H1 (cell line): ENCODE measurements at regions not wholly inside any gene's neighbourhood (a gene's known extent, or its start where the extent isn't known, plus 50 kb on each side); places are given as distances from the start of the nearest gene placed in this dataset.
A peak's percentile ranks its signal among the peaks of the same experiment; 100 is the strongest.

ENCODE experiments used
- CTCF ChIA-PET: fragments of 300-600 bp; sonication (Branson Sonifier 250); formaldehyde crosslinking; loops from one replicate; lab custom pipeline; 2021; ENCODE audit not compliant: partially characterized antibody; lab: Charles Lee
- POLR2A ChIA-PET: fragments of 300-600 bp; sonication (Branson Sonifier 250); formaldehyde crosslinking; loops from one replicate; lab custom pipeline; 2021; ENCODE audit warnings: inconsistent platforms; ENCODE audit not compliant: partially characterized antibody; lab: Charles Lee
- DNase-seq, 2 experiments: peaks; one replicate each; pipeline versions ENCODE4 v3.0.0 to v3.0.0-alpha.2; 2010 to 2022; ENCODE audit warnings: low spot score in 2 of 2, low read depth in 1 of 2, mixed read lengths in 1 of 2
- FAIRE-seq: peaks from 2 replicates; lab custom pipeline; 2011; peaks lifted over from hg19 to GRCh38; lab: Jason Lieb, UNC
- H2AFZ ChIP-seq: 2 replicates; pipeline ENCODE4 v1.8.1; 2012; ENCODE audit warnings: low read length, inconsistent platforms
- H2AK5ac ChIP-seq: 2 replicates; pipeline ENCODE4 v1.6.1; 2013; ENCODE audit warnings: low read depth, low read length
- H2BK120ac ChIP-seq: replicated peaks from 2 replicates; pipeline ENCODE3; 2013; ENCODE audit warnings: low read depth, low read length, inconsistent platforms
- H2BK12ac ChIP-seq: 2 replicates; pipeline ENCODE4 v1.6.1; 2013; ENCODE audit warnings: low read depth, low read length
- H2BK15ac ChIP-seq: 2 replicates; pipeline ENCODE4 v1.6.1; 2013; ENCODE audit warnings: low read length
- H2BK20ac ChIP-seq: 2 replicates; pipeline ENCODE4 v1.6.1; 2013; ENCODE audit warnings: low read length
- H2BK5ac ChIP-seq: 2 replicates; pipeline ENCODE4 v1.6.1; 2013; ENCODE audit warnings: low read depth, low read length
- H3K14ac ChIP-seq: 2 replicates; pipeline ENCODE4 v1.6.1; 2013; ENCODE audit warnings: inconsistent platforms; ENCODE audit not compliant: insufficient read length
- H3K18ac ChIP-seq: 2 replicates; pipeline ENCODE4 v1.6.1; 2013; ENCODE audit warnings: low read length; ENCODE audit errors: extremely low read depth
- H3K23ac ChIP-seq: 2 replicates; pipeline ENCODE4 v1.6.1; 2013; ENCODE audit warnings: inconsistent platforms; ENCODE audit not compliant: insufficient read length
- H3K23me2 ChIP-seq: 2 replicates; pipeline ENCODE4 v1.6.1; 2013; ENCODE audit warnings: low read depth, low read length
- H3K27ac ChIP-seq: 2 replicates; pipeline ENCODE4 v1.6.1; 2011; ENCODE audit warnings: low read depth, low read length, inconsistent platforms
- H3K27me3 ChIP-seq, 4 experiments: replicated peaks in 1 of 4; 1 replicate in 1 of 4; 2 replicates in 3 of 4; pipeline versions ENCODE4 v1.6.1 to v1.8.1; 2011 to 2013; ENCODE audit warnings: low read length in 3 of 4, mild to moderate bottlenecking in 3 of 4, inconsistent platforms in 2 of 4, mixed read lengths in 2 of 4, moderate library complexity in 1 of 4; ENCODE audit not compliant: control insufficient read depth in 3 of 4, insufficient read depth in 3 of 4; ENCODE audit errors: extremely low read depth in 1 of 4
- H3K36me3 ChIP-seq, 4 experiments: 2 replicates each; pipeline versions ENCODE4 v1.6.1 to v1.8.1; 2011 to 2013; ENCODE audit warnings: mild to moderate bottlenecking in 4 of 4, low read length in 3 of 4, moderate library complexity in 2 of 4, control low read depth in 1 of 4, inconsistent platforms in 1 of 4; ENCODE audit not compliant: insufficient read depth in 4 of 4, control insufficient read depth in 2 of 4
- H3K4ac ChIP-seq: replicated peaks from 2 replicates; pipeline ENCODE3; 2013; ENCODE audit warnings: low read length, low read depth, mixed read lengths, inconsistent platforms; ENCODE audit not compliant: insufficient read length
- H3K4me1 ChIP-seq, 4 experiments: replicated peaks in 1 of 4; 1 replicate in 1 of 4; 2 replicates in 3 of 4; pipeline versions ENCODE4 v1.6.1 to v1.8.1; 2011 to 2013; ENCODE audit warnings: low read length in 3 of 4, inconsistent platforms in 2 of 4, mixed read lengths in 1 of 4; ENCODE audit not compliant: insufficient read depth in 4 of 4, control insufficient read depth in 3 of 4
- H3K4me2 ChIP-seq, 2 experiments: 2 replicates each; pipeline versions ENCODE4 v1.6.1 to v1.8.1; 2011 to 2013; ENCODE audit warnings: low read depth in 2 of 2, low read length in 2 of 2, control low read depth in 1 of 2, inconsistent platforms in 1 of 2, mild to moderate bottlenecking in 1 of 2; ENCODE audit not compliant: insufficient read depth in 1 of 2
- H3K4me3 ChIP-seq, 4 experiments: fragments of 200-600, 300-600 bp in 1 of 4; sonication (generic), shearing (Covaris generic), sonication (Bioruptor Twin) in 1 of 4; 2 replicates each; pipeline versions ENCODE4 v1.5.1 to v1.8.1; 2011 to 2016; ENCODE audit warnings: low read length in 4 of 4, low read depth in 3 of 4, control low read depth in 2 of 4, inconsistent platforms in 2 of 4, mild to moderate bottlenecking in 2 of 4, mixed read lengths in 1 of 4, moderate library complexity in 1 of 4; ENCODE audit not compliant: insufficient read depth in 2 of 4; ENCODE audit errors: extremely low read depth in 1 of 4
- H3K56ac ChIP-seq: replicated peaks from 2 replicates; pipeline ENCODE3; 2013; ENCODE audit warnings: low read depth, mild to moderate bottlenecking, mixed read lengths, low read length, inconsistent platforms; ENCODE audit not compliant: insufficient read length
- H3K79me1 ChIP-seq: 2 replicates; pipeline ENCODE4 v1.6.1; 2013; ENCODE audit warnings: low read depth, low read length, control low read depth
- H3K79me2 ChIP-seq, 2 experiments: 2 replicates each; pipeline versions ENCODE4 v1.6.1 to v1.8.1; 2012 to 2013; ENCODE audit warnings: low read length in 2 of 2, mild to moderate bottlenecking in 2 of 2, inconsistent platforms in 1 of 2; ENCODE audit not compliant: insufficient read depth in 2 of 2, control insufficient read depth in 1 of 2
- H3K9ac ChIP-seq, 4 experiments: replicated peaks in 1 of 4; 1 replicate in 1 of 4; 2 replicates in 3 of 4; pipeline versions ENCODE4 v1.6.1 to v1.8.1; 2011 to 2013; ENCODE audit warnings: low read depth in 3 of 4, low read length in 3 of 4, control low read depth in 2 of 4, mild to moderate bottlenecking in 2 of 4, moderate library complexity in 2 of 4, inconsistent platforms in 1 of 4; ENCODE audit errors: extremely low read depth in 1 of 4
- H3K9me3 ChIP-seq, 2 experiments: 2 replicates each; pipeline versions ENCODE4 v1.6.1 to v1.8.1; 2012 to 2013; ENCODE audit warnings: mild to moderate bottlenecking in 2 of 2, moderate library complexity in 2 of 2, control low read depth in 1 of 2, inconsistent platforms in 1 of 2, low read depth in 1 of 2, low read length in 1 of 2, mixed read lengths in 1 of 2; ENCODE audit not compliant: insufficient read depth in 2 of 2
- H4K20me1 ChIP-seq, 2 experiments: replicated peaks in 1 of 2; 2 replicates each; pipeline versions ENCODE3 to v1.8.1; 2011 to 2013; ENCODE audit warnings: inconsistent platforms in 2 of 2, low read length in 2 of 2, mild to moderate bottlenecking in 1 of 2; ENCODE audit not compliant: insufficient read depth in 2 of 2, control insufficient read depth in 1 of 2
- H4K5ac ChIP-seq: 2 replicates; pipeline ENCODE4 v1.6.1; 2013; ENCODE audit warnings: low read length, low read depth, mixed read lengths, inconsistent platforms; ENCODE audit not compliant: insufficient read length
- H4K8ac ChIP-seq: 2 replicates; pipeline ENCODE4 v1.8.0; 2013; ENCODE audit warnings: mild to moderate bottlenecking, moderate library complexity, low read length, inconsistent platforms; ENCODE audit not compliant: insufficient read depth; ENCODE audit errors: extremely low read depth
- H4K91ac ChIP-seq: replicated peaks from 2 replicates; pipeline ENCODE3; 2013; ENCODE audit warnings: low read length, mixed read lengths, inconsistent platforms; ENCODE audit not compliant: insufficient read length
- CTCF ChIP-seq, 3 experiments: IDR thresholded peaks; 1 replicate in 2 of 3; 2 replicates in 1 of 3; pipeline versions ENCODE4 v1.5.1 to v1.6.1; 2011; ENCODE audit warnings: low read length in 3 of 3, mild to moderate bottlenecking in 3 of 3, inconsistent platforms in 2 of 3, low read depth in 1 of 3, moderate library complexity in 1 of 3; ENCODE audit not compliant: insufficient read depth in 1 of 3; ENCODE audit errors: control extremely low read depth in 1 of 3
- POLR2AphosphoS5 ChIP-seq: IDR thresholded peaks from 2 replicates; pipeline ENCODE4 v1.6.1; 2011; ENCODE audit warnings: low read depth, low read length
- RAD21 ChIP-seq, 2 experiments: IDR thresholded peaks in 1 of 2; conservative IDR thresholded peaks in 1 of 2; 2 replicates each; pipeline ENCODE4 v1.6.1; 2011; ENCODE audit warnings: low read depth in 2 of 2, low read length in 2 of 2, improper control_type of control experiment in 1 of 2, inconsistent platforms in 1 of 2, mild to moderate bottlenecking in 1 of 2, moderate library complexity in 1 of 2
- WGBS, 2 experiments: shearing (Covaris generic) in 1 of 2; methylation state at CpG; one replicate each; pipeline versions ENCODE4 v1.1.6 to v1.1.7; 2013 to 2015; ENCODE audit warnings: low lambda C conversion rate in 2 of 2, mixed read lengths in 2 of 2, inconsistent platforms in 1 of 2, low coverage in 1 of 2, missing lambda C conversion rate in 1 of 2; ENCODE audit not compliant: insufficient replicate concordance in 2 of 2, insufficient coverage in 1 of 2, insufficient read length in 1 of 2; ENCODE audit errors: extremely low coverage in 1 of 2, missing lambda C conversion rate in 1 of 2; 5-methylcytosine and 5-hydroxymethylcytosine counted together

GRCh38 chr9:82912645-82913044 is 150.3 kb downstream of the RASEF start:
- Histone ChIP-seq H3K79me2 (no peaks in the 10 kb centered on the region), H3K9me3 (peaks cover 22 to 23% of the 10 kb centered on the region in 2 experiments), H2BK15ac (no peak overlapping the region), H2AK5ac (no peak overlapping the region), H2BK12ac (no peak overlapping the region), H3K18ac (no peak overlapping the region), H3K4ac (no peak overlapping the region), H4K91ac (no peak overlapping the region), H3K23me2 (no peaks in the 10 kb centered on the region), H3K36me3 (peaks cover 0 to 13% (median 4%) of the 10 kb centered on the region in 4 experiments; a peak in 3 of 8 replicates), H2BK120ac (no peak overlapping the region), H4K20me1 (no peaks in the 10 kb centered on the region), H3K9ac (no peak overlapping the region), H4K5ac (no peak overlapping the region), H4K8ac (no peak overlapping the region), H3K4me3 (no peak overlapping the region), H2AFZ (no peak overlapping the region), H2BK5ac (no peak overlapping the region), H3K4me1 (no peaks in the 10 kb centered on the region), H3K79me1 (no peaks in the 10 kb centered on the region), H2BK20ac (no peak overlapping the region), H3K14ac (no peak overlapping the region), H3K56ac (no peak overlapping the region), H3K27ac (no peak overlapping the region), H3K4me2 (no peak overlapping the region), H3K27me3 (no peaks in the 10 kb centered on the region), H3K23ac (no peak overlapping the region)
- ChIA-PET CTCF (interaction anchor here (0.5 to 3.1 kb wide), 13 partner anchors 8 to 362 kb away, joined by 3 to 10 read pairs (median 3); no protein-coding TSS in a partner anchor), POLR2A (no interaction called here)
- no peak for DNase-seq
- no peak for FAIRE-seq
- 50% methylated on average over 1 of the region's 1 CpG; no CpG with 5 or more reads in 1 of the 2 experiments for WGBS, 2 experiments
- TF ChIP-seq CTCF (IDR thresholded peaks at IDR 0.05; ENCODE audit: control extremely low read depth in 1 of 3, insufficient read depth in 1 of 3, low read depth in 1 of 3, low read length in 3 of 3) (peak in 2 of 3 experiments; percentile 29 to 38; a peak in 2 of 4 replicates), POLR2AphosphoS5 (no peak), RAD21 (IDR thresholded peaks at IDR 0.05 in 1 of 2, conservative IDR thresholded peaks at IDR 0.05 in 1 of 2; ENCODE audit: low read depth in 2 of 2, low read length in 2 of 2) (peak; percentile 60 to 62)
